HEK293 (cell line): ENCODE measurements at regions not wholly inside any gene's neighbourhood (a gene's known extent, or its start where the extent isn't known, plus 50 kb on each side); places are given as distances from the start of the nearest gene placed in this dataset.

Source experiments
- CTCF ChIA-PET: fragments of 350-600 bp; formaldehyde crosslinking; extraction: SDS; loops from one replicate; lab custom pipeline; 2021; ENCODE audit warnings: antibody characterized with exemption; lab: Yijun Ruan, JAX
- POLR2A ChIA-PET: fragments of 300-600 bp; formaldehyde crosslinking; extraction: SDS; loops from one replicate; lab custom pipeline; 2020; ENCODE audit warnings: antibody characterized with exemption, inconsistent platforms; lab: Yijun Ruan, JAX
- H3K27ac ChIP-seq: fragments of 200-500 bp; sonication (Bioruptor generic); 2 replicates; pipeline ENCODE4 v1.5.1; 2014; ENCODE audit warnings: low read depth, low read length, control low read depth, inconsistent platforms; ENCODE audit errors: extremely low read depth
- H3K36me3 ChIP-seq, 2 experiments: fragments of 200-500 bp in 1 of 2; sonication (Bioruptor generic) in 1 of 2; 1 replicate in 1 of 2; 2 replicates in 1 of 2; pipeline ENCODE4 v1.5.1; 2014 to 2017; ENCODE audit warnings: inconsistent platforms in 2 of 2, low read length in 2 of 2; ENCODE audit not compliant: control insufficient read depth in 2 of 2, insufficient read depth in 1 of 2
- H3K4me1 ChIP-seq: fragments of 200-500 bp; sonication (Bioruptor generic); 2 replicates; pipeline ENCODE4 v1.5.1; 2014; ENCODE audit warnings: mild to moderate bottlenecking, low read length, inconsistent platforms; ENCODE audit not compliant: control insufficient read depth, insufficient read depth
- H3K4me3 ChIP-seq: 2 replicates; pipeline ENCODE4 v1.5.1; 2011; ENCODE audit warnings: low read depth, mild to moderate bottlenecking, control low read depth, low read length, moderate library complexity
- H3K9me3 ChIP-seq: fragments of 200-500 bp; sonication (Bioruptor generic); 2 replicates; pipeline ENCODE4 v1.5.1; 2014; ENCODE audit warnings: low read depth, low read length, inconsistent platforms; ENCODE audit not compliant: control insufficient read depth, insufficient read depth
- ELK4 ChIP-seq: IDR thresholded peaks from 2 replicates; pipeline ENCODE4 v1.6.1; 2011; ENCODE audit warnings: mild to moderate bottlenecking, low read depth, low read length, borderline replicate concordance
- FEZF1 ChIP-seq: fragments of 450-650 bp; formaldehyde crosslinking; IDR thresholded peaks from 2 replicates; pipeline ENCODE4 v1.5.1; 2016; ENCODE audit warnings: missing biosample characterization, missing genetic modification characterization
- GLIS2 ChIP-seq: fragments of 450-650 bp; formaldehyde crosslinking; IDR thresholded peaks from 2 replicates; pipeline ENCODE4 v1.5.1; 2016; ENCODE audit warnings: missing biosample characterization, missing genetic modification characterization
- KLF8 ChIP-seq: fragments of 450-650 bp; formaldehyde crosslinking; IDR thresholded peaks from 2 replicates; pipeline ENCODE4 v1.5.1; 2016; ENCODE audit warnings: missing biosample characterization, missing genetic modification characterization
- OVOL3 ChIP-seq: fragments of 450-650 bp; formaldehyde crosslinking; IDR thresholded peaks from 2 replicates; pipeline ENCODE4 v1.5.1; 2016; ENCODE audit warnings: missing biosample characterization, missing genetic modification characterization
- ZBTB20 ChIP-seq: fragments of 450-650 bp; formaldehyde crosslinking; IDR thresholded peaks from 2 replicates; pipeline ENCODE4 v1.5.1; 2016; ENCODE audit warnings: missing biosample characterization, missing genetic modification characterization
- ZBTB6 ChIP-seq: fragments of 450-650 bp; formaldehyde crosslinking; IDR thresholded peaks from 2 replicates; pipeline ENCODE4 v1.5.1; 2017; ENCODE audit warnings: missing biosample characterization, missing genetic modification characterization
- ZNF10 ChIP-seq: fragments of 450-650 bp; formaldehyde crosslinking; IDR thresholded peaks from 2 replicates; pipeline ENCODE4 v1.5.1; 2017; ENCODE audit warnings: missing biosample characterization, missing genetic modification characterization
- ZNF121 ChIP-seq: fragments of 450-650 bp; formaldehyde crosslinking; IDR thresholded peaks from 2 replicates; pipeline ENCODE4 v1.5.1; 2016; ENCODE audit warnings: missing biosample characterization, missing genetic modification characterization
- ZNF133 ChIP-seq: fragments of 450-650 bp; formaldehyde crosslinking; IDR thresholded peaks from 2 replicates; pipeline ENCODE4 v1.5.1; 2016; ENCODE audit warnings: missing biosample characterization, missing genetic modification characterization
- ZNF146 ChIP-seq: fragments of 450-650 bp; formaldehyde crosslinking; IDR thresholded peaks from 2 replicates; pipeline ENCODE4 v1.5.1; 2016; ENCODE audit warnings: missing biosample characterization, missing genetic modification characterization
- ZNF23 ChIP-seq: fragments of 450-650 bp; formaldehyde crosslinking; IDR thresholded peaks from 2 replicates; pipeline ENCODE4 v1.5.1; 2016; ENCODE audit warnings: missing biosample characterization, missing genetic modification characterization, borderline replicate concordance
- ZNF239 ChIP-seq: fragments of 450-650 bp; formaldehyde crosslinking; IDR thresholded peaks from 2 replicates; pipeline ENCODE4 v1.5.1; 2016; ENCODE audit warnings: missing biosample characterization, missing genetic modification characterization
- ZNF292 ChIP-seq: fragments of 450-650 bp; formaldehyde crosslinking; IDR thresholded peaks from 2 replicates; pipeline ENCODE4 v1.5.1; 2016; ENCODE audit warnings: low read depth, missing biosample characterization, missing genetic modification characterization, borderline replicate concordance
- ZNF302 ChIP-seq: fragments of 450-650 bp; formaldehyde crosslinking; IDR thresholded peaks from 2 replicates; pipeline ENCODE4 v1.5.1; 2016; ENCODE audit warnings: missing biosample characterization, missing genetic modification characterization, low read depth
- ZNF350 ChIP-seq: fragments of 450-650 bp; formaldehyde crosslinking; IDR thresholded peaks from 2 replicates; pipeline ENCODE4 v1.5.0; 2017; ENCODE audit warnings: missing biosample characterization, mild to moderate bottlenecking, missing genetic modification characterization
- ZNF354C ChIP-seq: fragments of 450-650 bp; formaldehyde crosslinking; IDR thresholded peaks from 2 replicates; pipeline ENCODE4 v1.5.1; 2016; ENCODE audit warnings: missing biosample characterization, missing genetic modification characterization, low read depth, borderline replicate concordance
- ZNF398 ChIP-seq: fragments of 450-650 bp; formaldehyde crosslinking; IDR thresholded peaks from 2 replicates; pipeline ENCODE4 v1.5.1; 2017; ENCODE audit warnings: missing biosample characterization, missing genetic modification characterization
- ZNF513 ChIP-seq: fragments of 450-650 bp; IDR thresholded peaks from 2 replicates; pipeline ENCODE4 v1.5.1; 2018; ENCODE audit warnings: missing biosample characterization, missing genetic modification characterization
- ZNF529 ChIP-seq: fragments of 450-650 bp; formaldehyde crosslinking; IDR thresholded peaks from 2 replicates; pipeline ENCODE4 v1.5.1; 2017; ENCODE audit warnings: missing genetic modification characterization, missing biosample characterization; ENCODE audit not compliant: insufficient replicate concordance
- ZNF548 ChIP-seq: fragments of 450-650 bp; formaldehyde crosslinking; IDR thresholded peaks from 2 replicates; pipeline ENCODE4 v1.5.1; 2016; ENCODE audit warnings: missing biosample characterization, missing genetic modification characterization
- ZNF701 ChIP-seq: fragments of 450-650 bp; formaldehyde crosslinking; IDR thresholded peaks from 2 replicates; pipeline ENCODE4 v1.5.1; 2016; ENCODE audit warnings: missing biosample characterization, missing genetic modification characterization
- ZNF704 ChIP-seq: fragments of 450-650 bp; formaldehyde crosslinking; IDR thresholded peaks from 2 replicates; pipeline ENCODE4 v1.5.1; 2016; ENCODE audit warnings: missing biosample characterization, missing genetic modification characterization
- ZNF776 ChIP-seq: fragments of 450-650 bp; formaldehyde crosslinking; IDR thresholded peaks from 2 replicates; pipeline ENCODE4 v1.5.0; 2017; ENCODE audit warnings: missing biosample characterization, missing genetic modification characterization, borderline replicate concordance
- ZNF777 ChIP-seq: fragments of 450-650 bp; formaldehyde crosslinking; IDR thresholded peaks from 2 replicates; pipeline ENCODE4 v1.5.1; 2017; ENCODE audit warnings: missing biosample characterization, missing genetic modification characterization, borderline replicate concordance
- ZNF792 ChIP-seq: fragments of 450-650 bp; formaldehyde crosslinking; IDR thresholded peaks from 2 replicates; pipeline ENCODE4 v1.5.1; 2016; ENCODE audit warnings: missing biosample characterization, missing genetic modification characterization
- ZSCAN5A ChIP-seq: fragments of 450-650 bp; formaldehyde crosslinking; IDR thresholded peaks from 2 replicates; pipeline ENCODE4 v1.5.1; 2016; ENCODE audit warnings: missing biosample characterization, missing genetic modification characterization

GRCh38 chr3:59299561-59299960 is 249.7 kb upstream of the CFAP20DC start:
- no peaks in the 10 kb centered on the region for H3K4me1 ChIP-seq
- no peak for TF ChIP-seq ZNF302 (tag by site-specific recombination)
- TF ChIP-seq ZNF10 = no peak
- TF ChIP-seq ZNF548 (tag by site-specific recombination) = no peak
- TF ChIP-seq ZNF354C (tag by site-specific recombination) = no peak
- TF ChIP-seq ZNF121 (tag by site-specific recombination) = no peak
- no peak for TF ChIP-seq KLF8
- no peak for TF ChIP-seq ZBTB20 (tag by site-specific recombination)
- no peak for TF ChIP-seq ZNF701 (tag by site-specific recombination)
- TF ChIP-seq ZNF133 = no peak
- TF ChIP-seq ZNF529 (tag by site-specific recombination) = no peak
- TF ChIP-seq ZSCAN5A (tag by site-specific recombination) = no peak
- TF ChIP-seq ZNF792 (tag by site-specific recombination) = no peak
- TF ChIP-seq OVOL3 (tag by site-specific recombination) = no peak
- no peak for TF ChIP-seq ZNF704 (tag by site-specific recombination)
- TF ChIP-seq ZNF239 = no peak
- TF ChIP-seq ZNF350 (tag by site-specific recombination) = no peak
- no peak for TF ChIP-seq ZNF777
- no peak for TF ChIP-seq ZNF146 (tag by site-specific recombination)
- no peak for TF ChIP-seq ZNF513 (tag by site-specific recombination)
- no peak for TF ChIP-seq ZNF398 (tag by site-specific recombination)
- POLR2A ChIA-PET = no interaction called here
- H3K4me3 ChIP-seq = no peak overlapping the region
- no peaks in the 10 kb centered on the region for H3K9me3 ChIP-seq
- no peaks in the 10 kb centered on the region for H3K36me3 ChIP-seq
- no peak overlapping the region for H3K27ac ChIP-seq
- CTCF ChIA-PET = interaction anchor here (0.6 to 0.7 kb wide), 2 partner anchors 126 to 679 kb away, joined by 3 read pairs; no protein-coding TSS in a partner anchor

GRCh38 chr3:59290358-59290757 is 240.5 kb upstream of the CFAP20DC start:
- CTCF ChIA-PET = no interaction called here
- H3K4me1 ChIP-seq = no peaks in the 10 kb centered on the region
- POLR2A ChIA-PET = no interaction called here
- H3K9me3 ChIP-seq = no peaks in the 10 kb centered on the region
- H3K27ac ChIP-seq = no peak overlapping the region
- no peak for TF ChIP-seq ELK4
- TF ChIP-seq ZNF10 = no peak
- no peak for TF ChIP-seq ZNF776 (tag by site-specific recombination)
- TF ChIP-seq GLIS2 (tag by site-specific recombination) = no peak
- no peak for TF ChIP-seq ZNF792 (tag by site-specific recombination)
- no peak for TF ChIP-seq ZNF23 (tag by site-specific recombination)
- no peak for TF ChIP-seq ZNF292
- no peak for TF ChIP-seq FEZF1
- TF ChIP-seq ZBTB6 (tag by site-specific recombination) = no peak
- H3K36me3 ChIP-seq = no peaks in the 10 kb centered on the region
- no peak overlapping the region for H3K4me3 ChIP-seq
